Activated CD8-positive, alpha-beta memory T cell treated with anti-CD3 and anti-CD28 coated beads for 24 hours (primary cell): ENCODE measurements at regions not wholly inside any gene's neighbourhood (a gene's known extent, or its start where the extent isn't known, plus 50 kb on each side); places are given as distances from the start of the nearest gene placed in this dataset.
"Not testable (repeated sequence)": the region's sequence is repeated elsewhere in the genome, so short reads cannot be mapped to it uniquely, and the experiment has no call there.

Experiments
- DNase-seq: peaks from one replicate; pipeline ENCODE4 v3.0.0-alpha.2; 2020

DNA sequence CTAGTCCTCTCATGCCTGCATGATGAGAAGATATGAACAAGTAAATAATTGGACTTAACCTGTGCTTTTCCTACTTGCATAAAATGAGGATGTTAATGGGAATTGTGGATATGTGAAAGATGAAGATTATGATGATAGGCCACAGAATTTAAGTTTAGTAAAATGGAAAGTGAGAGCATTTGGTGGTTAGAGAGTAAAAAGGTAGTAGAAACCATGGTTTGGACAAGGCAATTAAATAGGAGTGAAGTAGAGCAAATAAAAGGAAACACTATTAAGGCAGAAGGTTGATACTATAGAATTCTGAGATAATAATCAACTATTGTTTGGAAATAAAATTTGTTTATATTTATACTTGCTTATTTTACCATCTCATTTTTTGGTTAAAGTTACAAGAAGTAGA, 1162.5 kb downstream of the MRPL39 start:
- DNase-seq = no peak

DNA sequence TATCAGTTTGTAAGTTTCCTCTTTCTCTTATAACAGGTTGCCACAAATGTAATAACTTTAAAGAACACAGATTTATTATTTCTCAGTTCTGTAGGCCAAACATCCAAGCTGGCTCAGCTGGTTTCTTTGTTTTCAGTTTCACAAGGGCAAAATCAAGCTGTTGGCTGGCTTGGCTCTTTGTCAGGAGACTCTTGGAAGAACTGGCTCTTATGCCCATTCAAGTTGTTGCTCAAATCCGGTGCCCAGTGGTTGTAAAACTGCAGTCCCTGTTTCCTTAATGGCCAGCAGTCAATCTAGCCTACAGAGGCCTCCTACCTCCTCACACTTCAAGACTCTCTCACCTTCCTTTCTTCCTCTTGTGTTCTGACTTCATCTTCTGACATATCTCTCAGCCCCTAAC, 1171.0 kb downstream of the MRPL39 start:
- no peak for DNase-seq

DNA sequence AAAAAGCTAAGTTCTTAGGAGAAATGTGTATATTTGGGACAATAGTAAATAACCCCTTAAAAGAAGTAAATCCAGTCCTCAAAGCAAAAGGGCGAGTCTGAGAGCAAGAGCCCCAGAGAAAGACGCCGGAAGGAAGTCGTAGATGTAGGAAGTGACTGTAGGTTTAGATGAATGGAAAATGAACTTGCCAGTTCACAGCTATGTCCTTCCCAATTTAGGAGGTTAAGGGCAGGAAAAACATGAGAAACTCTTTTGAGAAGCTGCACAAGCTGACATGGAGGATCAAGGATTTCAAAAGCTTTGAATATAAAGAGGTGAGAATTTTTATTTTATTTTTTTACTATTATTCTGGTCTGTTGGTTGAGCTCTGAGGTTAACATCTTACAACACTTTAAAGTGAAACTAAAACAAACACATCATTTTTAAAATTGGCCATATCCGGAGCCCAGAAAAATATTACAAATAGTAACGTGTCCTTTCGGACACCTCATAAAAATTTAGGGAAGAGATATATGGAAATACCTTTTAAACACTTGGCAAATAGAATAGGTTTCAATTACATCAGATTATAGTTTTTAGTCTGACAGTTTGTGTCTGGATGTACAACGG, 1178.6 kb downstream of the MRPL39 start:
- DNase-seq = no peak

DNA sequence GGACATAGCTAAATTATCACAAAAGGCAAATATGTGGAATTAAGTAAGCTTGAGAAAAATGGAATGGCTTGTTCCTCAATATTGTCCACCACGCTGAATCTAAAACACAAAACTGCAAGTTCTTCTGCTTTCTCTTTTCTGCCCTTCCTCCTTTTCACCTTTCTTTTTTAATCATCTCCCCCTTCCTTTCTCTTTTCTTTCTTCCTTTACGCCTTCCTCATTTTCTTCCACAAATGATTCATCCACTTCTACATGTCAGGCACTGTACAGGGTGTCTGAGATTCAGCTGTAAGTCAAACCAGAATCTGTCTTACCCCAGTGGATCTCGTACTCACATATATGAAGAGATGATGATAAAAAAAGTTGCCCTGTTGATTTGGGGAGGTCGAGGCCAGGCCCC, 1182.5 kb downstream of the MRPL39 start:
- no peak for DNase-seq

DNA sequence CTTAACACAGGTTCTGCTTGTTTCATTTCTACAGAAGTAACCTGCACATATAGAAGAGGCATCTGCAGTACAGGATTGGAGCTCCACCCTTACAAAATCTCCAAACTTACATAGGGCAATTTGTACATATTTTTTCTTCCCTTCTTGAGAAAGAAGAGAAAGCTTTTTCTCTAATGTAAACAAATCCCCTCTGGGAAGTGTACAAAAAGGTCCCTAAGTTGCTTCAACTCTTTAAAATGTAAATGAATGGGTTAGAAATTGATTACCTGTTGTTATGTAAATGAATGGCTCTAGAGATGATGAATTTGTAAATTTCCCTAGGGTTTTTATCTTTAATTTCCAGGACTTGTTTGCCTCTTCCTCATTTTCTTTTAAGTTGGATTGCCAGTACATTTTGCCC, 1183.7 kb downstream of the MRPL39 start:
- no peak for DNase-seq

DNA sequence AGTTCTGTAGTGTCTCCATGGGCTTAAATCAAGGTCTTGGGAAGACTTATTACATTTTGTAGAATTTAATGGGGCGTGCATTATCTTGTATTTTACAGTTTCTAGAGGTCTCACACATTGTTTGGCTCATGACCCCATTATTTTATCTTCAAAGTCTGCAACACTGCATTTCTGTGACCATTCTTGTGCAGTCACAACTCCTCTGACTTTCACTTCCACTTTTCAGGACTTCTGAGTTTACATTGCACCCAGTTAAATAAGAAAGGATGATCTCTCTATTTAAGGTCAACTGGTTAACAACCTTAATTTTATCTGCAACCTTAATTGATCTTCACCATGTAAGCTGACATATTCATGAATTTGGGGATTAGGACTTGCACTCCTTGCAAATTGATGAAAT, 1186.6 kb downstream of the MRPL39 start:
- DNase-seq = no peak

DNA sequence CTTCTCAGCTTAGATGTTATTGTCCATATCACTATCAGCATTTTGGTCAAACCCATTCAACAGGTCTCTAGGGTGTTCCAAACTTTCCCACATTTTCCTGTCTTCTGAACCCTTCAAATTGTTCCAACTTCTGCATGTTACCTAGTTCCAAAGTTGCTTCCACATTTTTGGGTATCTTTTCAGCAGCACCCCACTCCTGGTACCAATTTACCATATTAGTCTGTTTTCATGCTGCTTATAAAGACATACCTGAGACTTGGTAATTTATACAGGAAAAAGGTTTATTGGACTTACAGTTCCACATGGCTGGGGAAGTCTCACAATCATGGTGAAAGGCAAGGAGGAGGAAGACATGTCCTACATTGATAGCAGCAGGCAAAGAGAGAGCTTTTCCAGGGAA, 1187.6 kb downstream of the MRPL39 start:
- DNase-seq = not testable (repeated sequence)

DNA sequence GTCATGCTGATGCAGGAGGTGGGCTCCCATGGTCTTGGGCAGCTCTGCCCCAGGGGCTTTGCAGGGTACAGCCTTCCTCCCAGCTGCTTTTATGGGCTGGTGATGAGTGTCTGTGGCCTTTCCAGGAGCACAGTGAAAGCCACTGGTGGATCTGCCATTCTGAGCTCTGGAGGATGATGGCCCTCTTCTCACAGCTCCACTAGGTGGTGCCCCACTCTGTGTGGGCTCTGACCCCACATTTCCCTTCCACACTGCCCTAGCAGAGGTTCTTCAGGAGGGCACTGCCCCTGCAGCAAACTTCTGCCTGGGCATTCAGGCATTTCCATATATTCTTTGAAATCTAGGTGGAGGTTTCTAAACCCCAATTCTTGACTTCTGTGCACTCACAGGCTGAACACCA, 1188.6 kb downstream of the MRPL39 start:
- DNase-seq = no peak

DNA sequence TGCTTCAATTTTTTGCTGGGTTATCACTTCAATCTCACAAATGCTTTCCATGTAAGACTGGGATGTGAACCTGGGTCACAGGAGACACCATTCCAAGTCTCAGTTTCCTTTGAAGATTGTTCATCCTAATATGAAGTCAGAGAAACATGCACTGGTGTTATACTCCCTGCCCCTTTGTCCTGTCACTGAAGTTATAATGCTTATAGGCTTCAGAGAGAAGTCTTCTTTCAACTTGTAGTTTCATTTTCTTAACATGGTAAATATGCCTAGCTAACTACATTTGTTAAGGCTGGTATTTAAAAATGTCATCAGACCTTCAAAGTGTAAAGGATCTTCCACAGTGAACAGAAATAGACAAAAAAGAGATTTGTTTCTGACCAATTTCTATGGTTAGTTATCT, 1195.9 kb downstream of the MRPL39 start:
- DNase-seq = no peak

DNA sequence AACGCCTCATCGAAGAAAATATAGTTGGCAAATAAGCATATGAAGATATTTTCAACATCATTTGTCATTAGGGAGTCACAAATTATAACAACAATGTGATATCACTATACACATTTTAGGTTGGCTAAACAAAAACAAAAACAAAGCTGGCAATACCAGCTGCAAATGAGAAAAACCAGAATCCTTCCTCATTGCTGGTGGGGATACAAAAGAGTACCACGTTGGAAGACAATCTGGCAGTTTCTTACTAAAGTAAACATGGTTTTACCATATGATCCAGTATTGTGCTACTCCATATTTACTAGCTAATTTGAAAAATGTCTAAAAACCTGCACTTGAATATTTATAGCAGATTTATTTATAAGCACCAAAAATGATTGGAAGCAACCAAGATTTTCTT, 1204.1 kb downstream of the MRPL39 start:
- DNase-seq = no peak

DNA sequence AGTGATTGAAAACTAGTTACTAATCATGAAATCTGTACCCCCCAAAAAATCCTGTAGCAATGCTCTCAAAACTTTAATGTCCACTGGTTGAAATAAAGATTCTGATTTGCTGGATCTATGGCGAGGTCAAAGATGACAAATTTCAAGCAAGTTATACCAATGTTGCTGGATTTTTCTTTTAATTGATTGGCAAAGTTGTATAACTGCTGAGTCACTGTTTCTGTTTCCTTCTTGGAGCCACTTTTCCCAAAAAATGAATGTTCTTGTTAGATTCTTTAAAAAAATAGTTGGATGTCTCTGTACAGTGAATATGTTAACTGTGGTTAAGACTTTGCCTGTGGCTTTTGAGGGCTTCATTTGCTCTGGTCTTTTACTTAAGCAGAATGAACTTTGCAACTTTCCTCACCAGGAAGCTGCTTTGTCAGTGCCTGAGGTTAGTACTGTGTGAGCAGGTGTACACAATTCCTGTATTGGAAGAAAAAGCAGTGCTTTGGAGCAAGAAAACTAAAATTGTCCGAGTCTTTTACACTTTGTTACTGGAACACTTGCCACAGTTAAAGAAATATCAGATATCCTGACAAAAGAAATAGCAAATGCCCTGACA, 1211.9 kb downstream of the MRPL39 start:
- DNase-seq = no peak

DNA sequence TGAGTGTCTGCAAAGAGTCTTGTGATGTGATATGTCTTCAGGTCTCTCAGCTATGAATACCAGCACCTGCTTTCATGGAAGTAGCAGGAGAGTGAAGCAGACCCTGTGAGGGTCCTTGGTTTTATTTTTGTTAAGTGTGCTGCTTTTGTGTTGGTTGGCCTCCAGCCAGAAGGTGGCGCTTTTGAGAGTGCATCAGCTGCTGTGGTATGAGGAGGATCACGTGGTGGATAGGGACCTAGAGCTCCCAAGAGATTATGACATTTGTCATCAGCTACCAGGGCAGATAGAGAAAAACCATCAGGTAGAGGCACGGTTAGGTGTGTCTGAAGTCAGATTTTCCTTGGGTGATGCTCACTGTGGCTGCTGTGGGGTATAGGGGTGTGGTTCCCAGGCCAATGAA, 1232.1 kb downstream of the MRPL39 start:
- DNase-seq = no peak

DNA sequence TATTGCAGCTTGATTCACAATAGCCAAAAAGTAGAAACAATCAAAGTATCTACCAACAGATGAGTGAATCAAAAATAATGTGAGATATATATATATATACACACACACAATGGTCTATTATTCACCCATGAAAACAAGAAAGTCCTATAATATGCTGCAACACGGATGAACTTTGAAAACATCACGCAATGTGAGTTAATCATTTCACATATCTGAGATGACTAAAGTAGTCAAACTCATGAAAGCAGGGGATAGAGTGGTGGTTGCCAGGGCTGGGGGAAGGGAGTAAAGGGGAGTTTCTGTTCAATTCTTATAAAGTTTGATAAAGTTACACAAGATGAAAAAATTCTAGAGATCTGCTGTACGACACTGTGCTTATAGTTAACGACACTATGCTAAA, 1234.8 kb downstream of the MRPL39 start:
- DNase-seq = no peak

DNA sequence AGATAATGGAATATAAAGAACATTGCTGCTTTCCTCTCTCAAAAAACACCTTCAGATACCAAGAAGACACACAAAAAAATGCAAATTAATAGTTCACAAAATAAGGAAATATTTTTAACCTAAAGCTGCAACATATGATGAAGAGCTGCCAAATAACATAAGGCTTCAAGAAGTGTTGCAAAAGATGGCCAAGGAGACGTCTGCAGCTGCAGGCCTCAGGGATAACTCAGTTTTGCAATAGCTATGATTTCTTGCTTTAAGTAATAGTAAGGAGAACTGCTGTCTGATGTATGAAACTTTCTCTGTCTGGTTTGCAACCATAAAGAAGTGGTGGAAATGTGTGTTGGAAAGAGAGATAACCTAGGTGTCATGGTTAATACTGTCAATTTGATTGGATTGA, 1237.5 kb downstream of the MRPL39 start:
- DNase-seq = no peak

DNA sequence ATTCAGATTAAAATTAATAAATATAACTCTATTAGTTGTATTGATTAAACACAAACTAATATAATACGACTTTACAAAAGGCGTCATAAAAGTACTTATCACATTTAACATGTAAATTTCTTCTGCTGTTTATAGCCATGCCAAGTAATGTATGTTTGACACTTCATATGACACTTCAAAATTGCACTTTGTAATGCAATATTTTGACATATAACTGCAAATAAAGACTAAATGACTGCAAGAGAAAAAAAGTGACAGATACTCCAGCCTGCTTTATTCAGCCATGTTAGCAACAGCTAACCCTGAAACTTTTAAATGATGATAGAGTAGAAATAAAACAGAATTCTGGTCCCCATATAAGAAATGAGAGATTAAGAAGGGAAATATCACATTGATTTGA, 1238.0 kb downstream of the MRPL39 start:
- no peak for DNase-seq

DNA sequence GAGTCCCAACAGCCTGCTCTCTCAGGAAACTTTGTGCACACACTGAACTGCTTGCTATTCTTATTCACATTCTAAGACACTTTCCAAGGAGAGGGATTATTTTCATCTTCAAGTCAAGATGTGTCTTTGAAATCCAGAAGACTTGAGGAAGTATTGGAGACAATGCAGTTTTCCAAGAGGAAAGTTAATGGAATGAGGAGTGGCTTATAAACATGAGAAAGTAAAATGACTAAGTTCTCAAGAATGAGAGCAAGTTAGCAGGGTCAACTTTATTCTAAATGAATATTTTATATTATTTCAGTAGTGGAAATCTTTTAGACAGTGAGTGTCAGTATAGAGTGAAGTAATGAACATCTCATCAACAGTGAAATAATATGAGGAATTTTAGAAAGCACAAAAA, 1239.3 kb downstream of the MRPL39 start:
- no peak for DNase-seq

DNA sequence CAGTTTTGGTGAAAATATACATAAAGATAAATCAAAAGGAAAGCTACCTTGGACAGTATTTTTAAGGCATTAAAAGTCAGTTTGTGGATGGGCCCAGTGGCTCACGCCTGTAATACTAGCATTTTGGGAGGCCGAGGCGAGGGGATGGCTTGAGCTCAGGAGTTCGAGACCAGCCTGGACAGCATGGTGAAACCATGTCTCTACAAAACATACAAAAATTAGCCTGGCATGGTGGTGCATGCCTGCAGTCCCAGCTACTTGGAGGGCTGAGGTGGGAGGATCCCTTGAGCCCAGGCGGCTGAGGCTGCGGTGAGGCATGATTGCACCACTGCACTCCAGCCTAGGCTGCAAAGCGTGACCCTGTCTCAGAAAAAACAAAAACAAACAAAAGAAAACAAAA, 1253.8 kb downstream of the MRPL39 start:
- DNase-seq = no peak

DNA sequence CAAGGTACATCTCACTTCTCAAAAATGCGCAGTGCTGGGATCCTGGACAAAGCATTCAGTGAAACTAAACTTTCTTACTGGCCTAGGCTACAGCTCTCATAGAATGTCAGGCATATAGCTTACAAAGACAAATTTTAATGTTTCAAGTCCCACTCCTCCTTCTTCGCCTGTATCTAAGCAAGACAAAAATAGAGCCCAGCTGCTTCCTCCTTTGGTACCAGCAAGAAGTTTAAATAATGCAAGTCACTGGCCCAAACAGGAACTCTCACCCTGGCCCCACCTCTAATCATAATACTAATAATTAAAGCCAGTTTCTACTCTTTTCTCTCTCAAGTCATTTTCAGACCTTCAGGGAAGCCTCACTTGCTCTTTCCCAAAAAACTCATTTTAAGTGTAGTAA, 1267.9 kb downstream of the MRPL39 start:
- DNase-seq = no peak

DNA sequence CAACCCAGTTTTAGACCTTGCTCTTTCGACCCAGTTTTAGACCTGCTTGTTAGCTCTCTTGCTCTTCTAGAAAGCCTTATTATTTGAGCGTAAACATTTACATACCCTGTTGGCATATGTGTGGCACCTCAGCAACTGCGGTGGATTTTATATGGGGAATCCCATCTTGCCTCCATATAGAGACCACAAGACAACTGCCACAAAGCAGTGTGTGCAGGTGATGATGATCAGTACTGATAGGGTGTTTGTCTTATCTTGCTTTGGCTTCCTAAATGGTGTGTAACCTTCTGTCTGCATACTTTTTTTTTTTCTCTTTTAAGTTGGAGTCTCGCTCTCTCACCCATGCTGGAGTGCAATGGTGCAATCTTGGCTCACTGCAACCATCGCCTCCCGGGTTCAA, 1270.8 kb downstream of the MRPL39 start:
- DNase-seq = no peak

DNA sequence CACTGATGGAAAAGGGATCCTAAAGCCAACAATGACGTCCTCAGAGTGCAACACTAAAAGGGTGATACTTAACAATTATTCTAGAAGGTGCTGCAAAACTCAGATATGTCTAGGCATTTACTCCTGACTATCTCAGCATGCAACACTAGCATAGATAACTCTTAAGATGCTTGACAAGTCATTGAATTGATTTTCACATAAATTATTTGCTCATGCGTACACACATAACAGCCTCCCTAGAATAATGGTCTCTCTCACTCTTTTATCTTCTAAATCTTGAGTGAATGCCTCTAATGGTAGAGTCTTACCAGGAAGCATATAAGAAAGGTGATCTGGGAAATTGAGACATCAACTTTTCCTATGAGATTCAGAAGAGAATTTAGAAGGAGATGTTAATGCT, 1283.7 kb downstream of the MRPL39 start:
- DNase-seq = no peak

DNA sequence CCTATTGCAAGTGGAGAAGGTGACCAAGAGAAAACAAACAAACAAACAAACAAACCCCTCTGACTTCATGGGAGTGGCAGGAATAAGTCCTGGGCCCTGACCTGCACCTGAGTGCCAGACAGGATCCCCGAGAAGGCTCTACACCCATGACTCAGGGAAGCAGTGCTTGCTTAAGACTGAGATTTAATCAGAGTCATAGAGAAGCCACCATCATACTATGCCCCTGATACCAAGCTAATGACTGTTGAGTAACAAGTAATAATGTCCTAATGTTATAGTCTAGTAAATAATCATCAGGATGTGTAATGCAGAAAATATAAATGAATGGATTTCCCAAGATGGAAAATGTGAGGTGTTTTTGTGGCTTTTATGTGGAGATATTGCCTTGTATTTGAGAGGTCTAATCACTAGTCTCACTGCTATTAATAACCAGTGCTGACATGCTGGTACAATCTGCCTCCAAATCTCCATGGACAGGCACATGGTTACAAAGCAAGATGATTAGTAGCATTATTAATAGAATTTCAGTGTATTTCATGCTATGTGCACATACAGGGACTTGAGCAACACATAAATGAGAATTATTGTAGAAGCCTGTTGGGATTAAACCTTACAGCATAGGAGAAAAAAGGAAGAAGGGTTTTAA, 1290.9 kb downstream of the MRPL39 start:
- no peak for DNase-seq

DNA sequence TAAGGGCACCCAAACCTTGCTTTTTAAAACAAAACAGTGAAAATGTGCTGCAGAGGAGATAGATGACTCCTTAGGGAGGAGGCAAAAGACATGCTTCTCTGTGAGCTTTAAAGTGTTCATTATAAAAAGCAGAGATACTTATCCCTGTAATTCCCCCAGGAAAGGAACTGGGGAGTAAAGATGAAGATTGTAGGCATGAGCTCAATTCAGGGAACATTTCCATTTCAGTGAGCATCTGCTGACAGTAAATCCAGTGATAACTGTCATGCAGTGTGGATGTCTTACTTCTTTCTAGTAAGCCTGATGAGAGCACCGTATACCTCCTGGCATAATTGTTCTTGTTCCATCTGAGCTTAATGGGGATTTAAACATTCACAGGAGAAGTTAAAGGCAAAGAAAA, 1296.5 kb downstream of the MRPL39 start:
- DNase-seq = no peak

DNA sequence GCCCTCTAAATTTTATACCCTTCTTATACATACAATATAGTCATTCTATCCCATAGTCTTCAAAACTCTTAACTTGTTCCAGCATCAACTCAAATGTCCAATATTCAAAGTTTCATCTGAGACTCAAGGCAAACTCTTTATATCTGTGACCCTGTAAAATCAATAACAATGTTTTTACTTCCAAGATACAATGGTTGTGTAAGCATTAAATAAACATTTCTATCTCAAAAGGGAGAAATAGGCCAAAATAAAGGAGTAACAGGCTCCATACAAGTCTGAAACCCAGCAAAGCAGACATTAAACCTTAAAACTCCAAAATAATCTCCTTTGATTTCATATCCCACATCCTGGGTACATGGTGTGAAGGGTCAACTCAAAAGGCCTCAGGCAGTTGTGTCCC, 1299.1 kb downstream of the MRPL39 start:
- DNase-seq = no peak

DNA sequence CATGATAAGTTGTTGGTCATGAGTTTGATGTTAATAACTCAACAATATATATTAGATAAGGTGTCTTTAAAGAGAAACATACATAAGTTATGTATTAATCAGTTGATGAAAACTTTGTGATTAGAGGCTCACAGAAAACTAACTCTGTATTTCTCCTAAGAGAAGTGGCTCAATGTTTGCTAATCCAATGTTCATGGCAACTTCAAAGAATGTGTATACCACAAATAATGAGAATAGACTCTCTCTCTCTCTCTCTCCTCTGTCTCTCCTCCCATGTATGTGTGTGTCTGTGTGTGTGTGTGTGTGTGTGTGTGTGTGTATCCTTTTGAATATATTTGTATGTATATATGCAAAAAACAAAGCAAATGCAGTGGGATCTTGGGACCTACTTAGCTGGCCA, 1304.9 kb downstream of the MRPL39 start:
- no peak for DNase-seq

DNA sequence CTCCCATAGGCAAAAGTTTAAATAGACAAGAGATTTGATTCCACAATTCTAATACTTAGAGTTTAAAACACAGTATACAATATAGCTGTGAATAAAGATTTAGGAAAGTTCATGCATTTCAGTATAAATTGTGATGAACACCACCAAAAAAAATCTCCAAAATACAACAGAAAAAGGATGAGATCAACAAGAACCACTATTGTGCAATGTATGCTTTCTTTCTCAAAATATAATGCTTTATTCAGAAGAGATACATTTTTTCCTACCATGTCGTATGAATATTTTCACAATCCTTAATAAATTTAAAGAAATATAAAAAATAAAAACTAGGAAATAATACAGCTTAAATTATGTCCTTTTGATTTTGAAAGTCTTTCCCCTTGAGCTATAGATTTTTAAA, 1309.2 kb downstream of the MRPL39 start:
- no peak for DNase-seq
